ENCODE measurements at regions not wholly inside any gene's neighbourhood (a gene's known extent, or its start where the extent isn't known, plus 50 kb on each side); places are given as distances from the start of the nearest gene placed in this dataset.

DNA sequence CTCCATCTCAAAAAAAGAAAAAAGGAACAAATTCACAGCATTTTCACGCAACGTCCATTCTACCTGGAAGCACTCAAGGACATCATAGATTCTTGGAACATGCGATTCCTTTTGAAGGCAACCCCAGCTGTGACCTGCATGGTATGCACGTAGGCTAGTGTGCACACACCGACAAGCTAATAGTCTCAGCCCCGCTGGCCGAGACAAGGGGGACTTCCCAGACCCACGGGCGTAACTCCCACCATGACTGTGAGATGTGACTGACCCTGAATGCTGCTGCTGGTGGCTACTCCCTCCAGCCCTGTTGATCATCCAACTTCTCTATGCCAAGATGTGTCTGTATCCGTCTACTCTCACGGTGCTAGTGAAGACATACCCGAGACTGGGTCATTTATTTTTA lies 78.3 kb downstream of the CRLF2 start:
- no peak for DNase-seq (ENCODE audit: low spot score)
- H3K36me3 Mint-ChIP-seq (ENCODE audit: low read depth) = peaks cover 39% of the 10 kb centered on the region
- H3K79me2 ChIP-seq (replicated peaks; ENCODE audit: insufficient read depth) = no peaks in the 10 kb centered on the region

More for the DNA sequence above, 78.3 kb downstream of the CRLF2 start:
- Mint-ChIP-seq H3K4me3 (no peak overlapping the region), H3K9me3 (peaks cover 86% of the 10 kb centered on the region), H3K27ac (no peak overlapping the region), H3K27me3 (ENCODE audit: insufficient read depth, low read depth, poor library complexity) (peaks cover 1% of the 10 kb centered on the region), H3K4me1 (no peaks in the 10 kb centered on the region; the same call in 2 of the 3 replicates)
- Histone ChIP-seq H3K27me3 (ENCODE audit: insufficient read depth) (no peaks in the 10 kb centered on the region), H3K27ac (ENCODE audit: low read depth) (no peak overlapping the region), H2AFZ (no peak overlapping the region), H3F3A (replicated peaks; ENCODE audit: low read depth) (peaks cover 4% of the 10 kb centered on the region; the same call in 1 of the 2 replicates), H3K4me2 (no peak overlapping the region), H3K36me3 (ENCODE audit: insufficient read depth) (no peaks in the 10 kb centered on the region), H3K9me2 (ENCODE audit: insufficient read depth) (no peaks in the 10 kb centered on the region), H3K4me3 (no peak overlapping the region), H3K4me1 (ENCODE audit: insufficient read depth) (no peaks in the 10 kb centered on the region), H4K20me1 (replicated peaks; ENCODE audit: insufficient read depth) (no peaks in the 10 kb centered on the region)
- ATAC-seq = no peak
- TF ChIP-seq NANOG (IDR thresholded peaks at IDR 0.05; ENCODE audit: borderline replicate concordance) = no peak
- TF ChIP-seq ZNF462 (CRISPR knock-in tag; IDR thresholded peaks at IDR 0.05) = no peak
- no peak for TF ChIP-seq STAT1 (IDR thresholded peaks at IDR 0.05; ENCODE audit: unreplicated experiment)

All from GM23338 (cell line).